ENCODE measurements at regions not wholly inside any gene's neighbourhood (a gene's known extent, or its start where the extent isn't known, plus 50 kb on each side); places are given as distances from the start of the nearest gene placed in this dataset.

GRCh38 chr15:70301396-70301795, 203.7 kb upstream of the TLE3 start:
- TF ChIP-seq CTCF (IDR thresholded peaks at IDR 0.05): no peak
- TF ChIP-seq POLR2AphosphoS5 (IDR thresholded peaks at IDR 0.05; ENCODE audit: insufficient read depth in 1 of 2, low read depth in 1 of 2): no peak
